ENCODE measurements at regions not wholly inside any gene's neighbourhood (a gene's known extent, or its start where the extent isn't known, plus 50 kb on each side); places are given as distances from the start of the nearest gene placed in this dataset.

GRCh38 chr1:79204779-79205479 lies 198.4 kb upstream of the ADGRL4 start:
- TF ChIP-seq, protein P1, sequence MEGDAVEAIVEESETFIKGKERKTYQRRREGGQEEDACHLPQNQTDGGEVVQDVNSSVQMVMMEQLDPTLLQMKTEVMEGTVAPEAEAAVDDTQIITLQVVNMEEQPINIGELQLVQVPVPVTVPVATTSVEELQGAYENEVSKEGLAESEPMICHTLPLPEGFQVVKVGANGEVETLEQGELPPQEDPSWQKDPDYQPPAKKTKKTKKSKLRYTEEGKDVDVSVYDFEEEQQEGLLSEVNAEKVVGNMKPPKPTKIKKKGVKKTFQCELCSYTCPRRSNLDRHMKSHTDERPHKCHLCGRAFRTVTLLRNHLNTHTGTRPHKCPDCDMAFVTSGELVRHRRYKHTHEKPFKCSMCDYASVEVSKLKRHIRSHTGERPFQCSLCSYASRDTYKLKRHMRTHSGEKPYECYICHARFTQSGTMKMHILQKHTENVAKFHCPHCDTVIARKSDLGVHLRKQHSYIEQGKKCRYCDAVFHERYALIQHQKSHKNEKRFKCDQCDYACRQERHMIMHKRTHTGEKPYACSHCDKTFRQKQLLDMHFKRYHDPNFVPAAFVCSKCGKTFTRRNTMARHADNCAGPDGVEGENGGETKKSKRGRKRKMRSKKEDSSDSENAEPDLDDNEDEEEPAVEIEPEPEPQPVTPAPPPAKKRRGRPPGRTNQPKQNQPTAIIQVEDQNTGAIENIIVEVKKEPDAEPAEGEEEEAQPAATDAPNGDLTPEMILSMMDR (conservative IDR thresholded peaks at IDR 0.05; ENCODE audit: low read length), result no peak
- TF ChIP-seq EZH2phosphoT487 (IDR thresholded peaks at IDR 0.05; ENCODE audit: borderline replicate concordance, low read depth, low read length), result no peak
